Neural cell (in vitro differentiated cells): ENCODE measurements at regions not wholly inside any gene's neighbourhood (a gene's known extent, or its start where the extent isn't known, plus 50 kb on each side); places are given as distances from the start of the nearest gene placed in this dataset.
"Not testable (repeated sequence)": the region's sequence is repeated elsewhere in the genome, so short reads cannot be mapped to it uniquely, and the experiment has no call there.

ENCODE experiments used
- H2AFZ ChIP-seq: fragments of 200-600, 300-800 bp; sonication (generic), shearing (Covaris generic); 2 replicates; pipeline ENCODE4 v1.6.0; 2014; ENCODE audit warnings: low read depth, mild to moderate bottlenecking, antibody characterized with exemption, low read length, moderate library complexity
- H3F3A ChIP-seq: fragments of 200-600 bp; shearing (Covaris generic); 2 replicates; pipeline ENCODE4 v1.6.1; 2016; ENCODE audit warnings: mild to moderate bottlenecking, moderate library complexity, mixed read lengths, antibody characterized with exemption, low read length; ENCODE audit not compliant: insufficient read depth, poor library complexity, severe bottlenecking
- H3K27ac ChIP-seq: fragments of 200-600, 300-800 bp; sonication (generic), shearing (Covaris generic); 2 replicates; pipeline ENCODE4 v1.5.1; 2014; ENCODE audit warnings: mild to moderate bottlenecking, low read length, moderate library complexity
- H3K27me3 ChIP-seq: fragments of 300-800, 200-600 bp; sonication (generic), shearing (Covaris generic); 2 replicates; pipeline ENCODE4 v1.6.0; 2014; ENCODE audit warnings: mild to moderate bottlenecking, low read depth, low read length, moderate library complexity; ENCODE audit not compliant: insufficient read depth
- H3K36me3 ChIP-seq: fragments of 300-800, 200-600 bp; sonication (generic), shearing (Covaris generic); 2 replicates; pipeline ENCODE4 v1.5.1; 2014; ENCODE audit warnings: mild to moderate bottlenecking, antibody characterized with exemption, low read length, moderate library complexity; ENCODE audit not compliant: insufficient read depth
- H3K4me2 ChIP-seq: fragments of 300-800, 200-600 bp; sonication (generic), shearing (Covaris generic); 2 replicates; pipeline ENCODE4 v1.6.0; 2014; ENCODE audit warnings: mild to moderate bottlenecking, low read length
- H3K4me3 ChIP-seq: fragments of 300-800, 200-600 bp; sonication (generic), shearing (Covaris generic); 2 replicates; pipeline ENCODE4 v1.5.1; 2014; ENCODE audit warnings: mild to moderate bottlenecking, low read length, moderate library complexity
- H3K79me2 ChIP-seq: fragments of 200-600 bp; shearing (Covaris generic); replicated peaks from 2 replicates; pipeline ENCODE4 v1.6.0; 2014; ENCODE audit warnings: mild to moderate bottlenecking, low read length, moderate library complexity; ENCODE audit not compliant: insufficient read depth
- H3K9ac ChIP-seq: fragments of 300-800, 200-600 bp; sonication (generic), shearing (Covaris generic); 2 replicates; pipeline ENCODE4 v1.6.1; 2016; ENCODE audit warnings: mild to moderate bottlenecking, low read length, mixed read lengths
- H3K9me2 ChIP-seq: fragments of 200-600 bp; shearing (Covaris generic); 2 replicates; pipeline ENCODE4 v1.6.1; 2016; ENCODE audit warnings: mild to moderate bottlenecking, low read length, mixed read lengths; ENCODE audit not compliant: insufficient read depth
- H3K9me3 ChIP-seq: fragments of 200-600, 300-800 bp; sonication (generic), shearing (Covaris generic); 2 replicates; pipeline ENCODE4 v1.6.1; 2016; ENCODE audit warnings: mild to moderate bottlenecking, mixed run types, low read length, moderate library complexity, mixed read lengths
- H4K20me1 ChIP-seq: fragments of 200-600 bp; shearing (Covaris generic); 2 replicates; pipeline ENCODE4 v1.6.1; 2016; ENCODE audit warnings: mild to moderate bottlenecking, mixed run types; ENCODE audit not compliant: insufficient read depth
- EP300 ChIP-seq: fragments of 450-650 bp; conservative IDR thresholded peaks from 2 replicates; pipeline ENCODE4 v1.6.1; 2014; ENCODE audit warnings: antibody characterized with exemption, mild to moderate bottlenecking, moderate library complexity; ENCODE audit not compliant: poor library complexity, severe bottlenecking
- EZH2 ChIP-seq: fragments of 200-600, 300-800 bp; shearing (Covaris generic), sonication (generic); IDR thresholded peaks from 2 replicates; pipeline ENCODE4 v1.6.1; 2014; ENCODE audit warnings: antibody characterized with exemption, low read length, borderline replicate concordance, mild to moderate bottlenecking; ENCODE audit not compliant: insufficient read depth, poor library complexity, severe bottlenecking
- MXI1 ChIP-seq: fragments of 450-650 bp; conservative IDR thresholded peaks from 2 replicates; pipeline ENCODE4 v1.6.1; 2014; ENCODE audit warnings: antibody characterized with exemption, mild to moderate bottlenecking; ENCODE audit not compliant: poor library complexity, severe bottlenecking
- POLR2AphosphoS5 ChIP-seq: IDR thresholded peaks from 2 replicates; pipeline ENCODE4 v1.6.1; 2012
- RAD21 ChIP-seq: fragments of 450-650 bp; conservative IDR thresholded peaks from 2 replicates; pipeline ENCODE4 v1.6.1; 2014; ENCODE audit warnings: antibody characterized with exemption, mild to moderate bottlenecking, moderate library complexity
- SMC3 ChIP-seq: fragments of 450-650 bp; conservative IDR thresholded peaks from 2 replicates; pipeline ENCODE4 v1.6.1; 2014; ENCODE audit warnings: antibody characterized with exemption, mild to moderate bottlenecking, moderate library complexity; ENCODE audit not compliant: poor library complexity
- TAF1 ChIP-seq: IDR thresholded peaks from 2 replicates; pipeline ENCODE4 v1.6.1; 2012; ENCODE audit warnings: low read depth
- TF ChIP-seq, protein P1 (sequence below): IDR thresholded peaks from 2 replicates; pipeline ENCODE4 v1.6.1; 2012; ENCODE audit warnings: borderline replicate concordance
- TF ChIP-seq, protein P2 (sequence below): fragments of 450-650 bp; IDR thresholded peaks from 2 replicates; pipeline ENCODE4 v1.5.1; 2014; ENCODE audit warnings: antibody characterized with exemption, mild to moderate bottlenecking, moderate library complexity; ENCODE audit not compliant: poor library complexity, severe bottlenecking

DNA sequence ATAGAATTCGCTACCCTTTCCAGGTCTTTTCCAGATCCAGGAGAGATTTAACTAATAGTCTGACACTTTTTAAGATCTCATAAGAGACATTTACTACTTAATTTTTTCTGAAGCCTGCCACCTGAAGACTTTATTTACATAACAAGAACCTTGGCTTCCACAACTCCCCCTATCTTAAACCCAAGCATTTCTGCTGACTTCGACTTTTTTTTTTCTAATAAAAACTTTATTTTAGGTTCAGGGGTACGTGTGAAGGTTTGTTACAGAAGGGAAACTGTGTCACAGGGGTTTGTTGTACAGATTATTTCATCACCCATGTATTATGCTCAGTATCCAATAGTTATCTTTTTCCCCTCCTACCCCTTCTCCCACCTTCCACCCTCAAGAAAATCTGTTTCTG lies 64.9 kb upstream of the OR14J1 start:
- Histone ChIP-seq H3K79me2 (no peaks in the 10 kb centered on the region), H3K9me3 (no peaks in the 10 kb centered on the region), H3K27me3 (no peaks in the 10 kb centered on the region), H3K27ac (no peak overlapping the region), H4K20me1 (no peaks in the 10 kb centered on the region), H2AFZ (no peak overlapping the region), H3F3A (no peaks in the 10 kb centered on the region), H3K4me3 (no peak overlapping the region), H3K36me3 (no peaks in the 10 kb centered on the region), H3K9ac (no peak overlapping the region), H3K9me2 (no peaks in the 10 kb centered on the region), H3K4me2 (no peak overlapping the region)
- TF ChIP-seq POLR2AphosphoS5 (no peak), TAF1 (no peak), RAD21 (no peak), EZH2 (no peak), MXI1 (no peak), EP300 (no peak), SMC3 (no peak)
- TF ChIP-seq, protein P1, sequence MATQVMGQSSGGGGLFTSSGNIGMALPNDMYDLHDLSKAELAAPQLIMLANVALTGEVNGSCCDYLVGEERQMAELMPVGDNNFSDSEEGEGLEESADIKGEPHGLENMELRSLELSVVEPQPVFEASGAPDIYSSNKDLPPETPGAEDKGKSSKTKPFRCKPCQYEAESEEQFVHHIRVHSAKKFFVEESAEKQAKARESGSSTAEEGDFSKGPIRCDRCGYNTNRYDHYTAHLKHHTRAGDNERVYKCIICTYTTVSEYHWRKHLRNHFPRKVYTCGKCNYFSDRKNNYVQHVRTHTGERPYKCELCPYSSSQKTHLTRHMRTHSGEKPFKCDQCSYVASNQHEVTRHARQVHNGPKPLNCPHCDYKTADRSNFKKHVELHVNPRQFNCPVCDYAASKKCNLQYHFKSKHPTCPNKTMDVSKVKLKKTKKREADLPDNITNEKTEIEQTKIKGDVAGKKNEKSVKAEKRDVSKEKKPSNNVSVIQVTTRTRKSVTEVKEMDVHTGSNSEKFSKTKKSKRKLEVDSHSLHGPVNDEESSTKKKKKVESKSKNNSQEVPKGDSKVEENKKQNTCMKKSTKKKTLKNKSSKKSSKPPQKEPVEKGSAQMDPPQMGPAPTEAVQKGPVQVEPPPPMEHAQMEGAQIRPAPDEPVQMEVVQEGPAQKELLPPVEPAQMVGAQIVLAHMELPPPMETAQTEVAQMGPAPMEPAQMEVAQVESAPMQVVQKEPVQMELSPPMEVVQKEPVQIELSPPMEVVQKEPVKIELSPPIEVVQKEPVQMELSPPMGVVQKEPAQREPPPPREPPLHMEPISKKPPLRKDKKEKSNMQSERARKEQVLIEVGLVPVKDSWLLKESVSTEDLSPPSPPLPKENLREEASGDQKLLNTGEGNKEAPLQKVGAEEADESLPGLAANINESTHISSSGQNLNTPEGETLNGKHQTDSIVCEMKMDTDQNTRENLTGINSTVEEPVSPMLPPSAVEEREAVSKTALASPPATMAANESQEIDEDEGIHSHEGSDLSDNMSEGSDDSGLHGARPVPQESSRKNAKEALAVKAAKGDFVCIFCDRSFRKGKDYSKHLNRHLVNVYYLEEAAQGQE = no peak
- TF ChIP-seq, protein P2, sequence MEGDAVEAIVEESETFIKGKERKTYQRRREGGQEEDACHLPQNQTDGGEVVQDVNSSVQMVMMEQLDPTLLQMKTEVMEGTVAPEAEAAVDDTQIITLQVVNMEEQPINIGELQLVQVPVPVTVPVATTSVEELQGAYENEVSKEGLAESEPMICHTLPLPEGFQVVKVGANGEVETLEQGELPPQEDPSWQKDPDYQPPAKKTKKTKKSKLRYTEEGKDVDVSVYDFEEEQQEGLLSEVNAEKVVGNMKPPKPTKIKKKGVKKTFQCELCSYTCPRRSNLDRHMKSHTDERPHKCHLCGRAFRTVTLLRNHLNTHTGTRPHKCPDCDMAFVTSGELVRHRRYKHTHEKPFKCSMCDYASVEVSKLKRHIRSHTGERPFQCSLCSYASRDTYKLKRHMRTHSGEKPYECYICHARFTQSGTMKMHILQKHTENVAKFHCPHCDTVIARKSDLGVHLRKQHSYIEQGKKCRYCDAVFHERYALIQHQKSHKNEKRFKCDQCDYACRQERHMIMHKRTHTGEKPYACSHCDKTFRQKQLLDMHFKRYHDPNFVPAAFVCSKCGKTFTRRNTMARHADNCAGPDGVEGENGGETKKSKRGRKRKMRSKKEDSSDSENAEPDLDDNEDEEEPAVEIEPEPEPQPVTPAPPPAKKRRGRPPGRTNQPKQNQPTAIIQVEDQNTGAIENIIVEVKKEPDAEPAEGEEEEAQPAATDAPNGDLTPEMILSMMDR = no peak

DNA sequence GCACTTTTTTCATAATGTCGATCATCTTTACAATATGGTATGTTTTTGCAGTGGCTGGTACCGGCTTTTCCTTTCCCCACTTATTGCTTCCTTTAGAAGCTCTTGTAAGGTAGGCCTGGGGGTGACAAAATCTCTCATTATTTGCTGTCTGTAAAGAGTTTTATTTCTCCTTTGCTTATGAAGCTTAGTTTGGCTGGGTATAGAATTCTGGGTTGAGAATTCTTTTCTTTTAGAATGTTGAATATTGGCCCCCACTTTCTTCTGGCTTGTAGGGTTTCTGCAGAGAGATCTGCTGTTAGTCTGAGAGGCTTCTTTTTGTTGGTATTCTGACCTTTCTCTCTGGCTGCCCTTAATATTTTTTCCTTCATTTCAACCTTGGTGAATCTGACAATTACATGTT lies 58.5 kb upstream of the OR14J1 start:
- not testable (repeated sequence) for H3F3A ChIP-seq, H2AFZ ChIP-seq, H3K36me3 ChIP-seq, H3K79me2 ChIP-seq, H3K4me3 ChIP-seq, H3K9me2 ChIP-seq, H3K27ac ChIP-seq, H3K27me3 ChIP-seq, H3K9me3 ChIP-seq, H3K9ac ChIP-seq, H3K4me2 ChIP-seq, H4K20me1 ChIP-seq
